ENCODE measurements at regions not wholly inside any gene's neighbourhood (a gene's known extent, or its start where the extent isn't known, plus 50 kb on each side); places are given as distances from the start of the nearest gene placed in this dataset.
A peak's percentile ranks its signal among the peaks of the same experiment; 100 is the strongest.

DNA sequence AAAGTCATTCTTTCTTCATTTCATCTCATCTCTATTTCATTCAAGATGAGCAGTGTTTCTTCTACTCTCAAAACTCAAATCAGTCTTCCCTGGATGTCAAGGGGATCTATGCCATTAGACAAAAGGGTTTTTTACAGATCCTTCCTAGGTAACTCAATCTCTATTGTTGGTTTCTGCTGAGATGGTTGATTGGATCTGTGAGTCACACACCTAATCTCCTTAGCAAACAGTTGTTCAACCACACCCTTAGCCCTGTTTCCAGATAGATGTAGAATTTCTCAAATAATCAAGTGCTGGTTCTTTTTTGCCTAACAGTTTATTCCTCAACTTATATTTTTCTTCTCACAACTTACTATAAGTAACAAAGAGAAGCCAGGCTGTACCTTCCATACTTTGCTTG lies 200.5 kb downstream of the KDR start:
- no peak for DNase-seq (ENCODE audit: low read depth)

DNA sequence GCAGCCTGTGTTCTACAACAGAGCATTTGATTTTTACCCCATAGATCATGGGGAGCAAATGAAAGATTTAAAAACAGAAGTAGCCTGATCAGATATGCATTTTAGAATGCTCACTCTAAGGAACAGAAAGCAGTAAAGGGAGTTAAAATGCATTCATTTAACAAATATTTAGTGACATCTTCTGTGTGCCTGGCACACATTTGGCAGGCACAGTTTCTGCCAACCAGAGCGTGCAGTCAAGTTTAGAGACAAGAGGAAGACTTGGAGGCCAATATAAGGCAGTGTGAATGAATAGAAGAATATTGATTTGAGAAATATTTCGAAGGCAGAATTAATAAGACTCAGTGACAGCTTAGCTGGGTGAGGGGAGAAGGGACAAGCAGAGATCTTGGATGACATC lies 210.1 kb downstream of the KDR start:
- DNase-seq (ENCODE audit: low read depth), result no peak

DNA sequence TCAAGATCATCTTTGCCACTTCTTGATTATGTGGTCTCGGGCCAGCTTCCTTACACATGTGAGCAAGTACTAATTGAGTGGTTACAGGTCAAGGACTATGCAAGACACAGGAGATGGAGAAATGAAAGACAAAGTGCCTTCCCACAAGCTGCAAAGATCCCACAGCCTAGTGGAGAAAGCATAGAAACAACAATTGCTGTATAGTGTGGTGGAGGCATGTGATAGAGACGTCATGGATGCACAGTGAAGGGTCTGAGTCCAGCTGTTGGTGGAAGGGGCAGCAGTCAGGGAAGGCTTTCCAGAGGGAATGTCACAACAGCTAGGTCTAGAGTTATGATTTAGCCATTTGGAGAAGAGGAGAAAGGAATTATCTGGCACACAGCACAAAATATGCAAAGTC lies 210.6 kb downstream of the KDR start:
- no peak for DNase-seq (ENCODE audit: low read depth)

DNA sequence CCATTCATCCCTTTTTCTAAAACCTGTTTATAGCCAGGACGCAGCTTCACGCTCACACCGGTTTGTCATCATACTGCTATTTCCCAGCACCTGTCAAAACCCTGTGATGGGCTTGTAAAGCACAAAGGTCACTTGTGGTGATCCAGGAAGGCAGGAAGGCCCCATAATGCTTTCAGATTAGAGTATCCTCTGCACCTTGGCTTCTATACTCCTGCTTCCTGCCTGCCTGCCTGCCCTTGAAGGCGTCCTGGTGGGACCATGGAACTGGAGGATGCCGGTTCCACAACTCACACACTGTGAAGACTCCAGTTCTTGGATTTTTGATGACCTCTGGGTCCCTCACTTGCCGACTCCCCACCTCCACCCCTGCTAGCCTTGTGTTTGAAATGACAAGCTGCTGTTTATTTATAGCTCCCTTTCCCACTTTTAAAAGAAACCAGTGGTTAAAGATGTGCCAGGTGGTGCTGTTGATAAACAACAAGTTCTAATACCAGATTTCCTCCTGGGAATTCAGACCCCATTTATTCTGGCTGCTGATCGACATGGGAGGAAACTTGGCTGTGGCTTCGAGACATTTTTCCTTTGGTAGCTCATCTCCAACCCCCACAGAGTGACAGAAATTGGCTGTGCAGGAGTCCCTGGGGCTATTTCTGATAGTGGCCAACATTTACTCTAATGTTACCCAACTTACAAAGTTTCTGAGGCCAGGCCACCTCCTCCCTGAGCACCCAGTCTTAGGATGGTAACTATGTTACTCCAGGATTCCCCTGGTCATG lies 211.5 kb downstream of the KDR start:
- peak; percentile 72 for DNase-seq (ENCODE audit: low read depth)

DNA sequence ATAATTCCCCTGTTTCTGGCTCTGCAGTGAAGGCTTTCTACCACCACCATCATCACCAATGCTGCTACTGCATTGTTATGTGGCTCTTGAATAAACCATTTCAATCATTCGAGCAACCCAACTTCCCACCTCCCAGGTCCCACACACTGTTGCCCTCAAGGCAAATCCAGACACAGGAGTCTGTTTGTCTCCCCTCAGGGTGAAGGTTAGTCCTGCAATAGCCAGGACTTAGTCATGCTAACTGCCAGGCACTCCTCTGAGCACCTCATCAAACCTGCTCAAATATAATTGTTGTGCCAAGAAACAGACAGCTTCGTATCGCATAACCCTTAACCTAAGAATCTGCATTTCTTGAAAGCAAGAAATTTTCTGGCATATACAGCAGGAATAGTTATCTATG lies 213.2 kb downstream of the KDR start:
- peak; percentile 74 for DNase-seq (ENCODE audit: low read depth)

DNA sequence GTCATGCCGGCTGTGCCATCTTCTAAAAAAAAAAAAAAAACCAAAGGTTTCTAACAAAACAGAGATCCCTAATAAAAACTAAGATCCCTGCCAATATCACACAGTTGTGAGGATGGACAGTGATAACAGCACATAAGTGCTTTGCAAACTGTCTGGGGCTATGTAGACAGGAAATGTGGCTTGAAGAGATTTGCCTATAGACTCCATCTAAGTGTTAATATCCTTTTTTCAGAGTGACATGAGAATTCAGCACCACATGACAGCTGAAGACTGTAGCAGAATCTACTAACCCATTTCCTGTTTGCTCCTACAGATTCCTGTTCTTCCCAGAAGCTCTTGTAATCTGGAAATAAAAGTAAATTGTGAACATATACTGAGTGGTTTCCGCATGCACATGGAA lies 215.4 kb downstream of the KDR start:
- no peak for DNase-seq (ENCODE audit: low read depth)

DNA sequence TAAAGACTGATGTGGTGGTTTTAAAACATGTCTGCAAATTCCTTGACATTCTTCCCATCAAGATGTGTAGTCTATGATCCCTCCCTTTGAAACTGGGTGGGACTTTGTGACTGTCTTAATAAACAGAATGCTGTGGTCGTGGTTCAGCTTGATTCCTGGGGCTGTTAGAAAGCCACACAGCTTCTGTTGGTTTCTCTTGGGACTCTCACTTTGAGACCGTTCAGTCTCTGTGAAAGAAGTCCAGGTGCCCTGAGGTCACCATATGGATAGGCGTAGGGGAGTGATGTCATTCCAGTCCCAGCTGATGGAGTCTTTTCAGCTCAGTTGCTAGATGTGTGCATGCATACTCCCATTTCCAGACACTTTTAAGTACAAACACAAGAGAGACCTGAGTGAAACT lies 216.6 kb downstream of the KDR start:
- peak; percentile 57 for DNase-seq (ENCODE audit: low read depth)

DNA sequence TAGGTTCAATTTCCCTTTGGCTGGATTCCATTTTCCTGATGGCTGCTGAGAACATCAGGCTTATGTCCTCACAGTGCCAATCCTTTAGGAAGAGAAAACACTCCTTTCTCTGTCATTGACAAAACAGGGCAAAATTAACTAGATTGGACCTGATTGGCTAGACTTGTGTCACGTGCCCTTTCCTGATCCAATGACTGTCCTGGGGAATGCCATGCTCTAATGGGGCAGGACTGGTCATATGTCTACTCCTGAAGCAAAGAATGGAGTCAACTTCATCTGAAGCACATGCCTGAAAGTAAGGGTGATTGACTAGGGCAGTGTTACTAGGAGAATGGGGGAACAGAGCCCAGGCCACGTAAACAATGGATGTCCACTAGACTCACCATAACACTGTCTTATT lies 220.4 kb downstream of the KDR start:
- no peak for DNase-seq (ENCODE audit: low read depth)

DNA sequence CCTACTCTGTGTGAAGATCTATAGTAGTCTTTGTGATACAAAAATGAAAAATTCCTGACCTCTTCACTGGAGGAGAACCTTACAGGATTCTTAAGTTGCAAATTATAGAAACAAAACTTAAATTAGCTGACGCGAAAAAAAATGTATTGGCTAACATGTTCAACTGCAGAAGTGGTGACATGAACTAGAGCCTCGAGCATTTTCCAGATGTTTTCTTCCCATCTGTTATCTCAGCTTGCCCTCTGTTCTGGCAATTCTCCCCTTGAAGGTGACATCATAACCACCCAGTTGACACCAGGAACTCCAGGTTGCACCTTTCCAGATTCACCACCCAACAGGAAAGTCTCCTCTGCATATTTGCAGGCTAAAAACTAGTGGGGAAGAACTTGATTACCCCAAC lies 222.4 kb downstream of the KDR start:
- DNase-seq (ENCODE audit: low read depth), result no peak

DNA sequence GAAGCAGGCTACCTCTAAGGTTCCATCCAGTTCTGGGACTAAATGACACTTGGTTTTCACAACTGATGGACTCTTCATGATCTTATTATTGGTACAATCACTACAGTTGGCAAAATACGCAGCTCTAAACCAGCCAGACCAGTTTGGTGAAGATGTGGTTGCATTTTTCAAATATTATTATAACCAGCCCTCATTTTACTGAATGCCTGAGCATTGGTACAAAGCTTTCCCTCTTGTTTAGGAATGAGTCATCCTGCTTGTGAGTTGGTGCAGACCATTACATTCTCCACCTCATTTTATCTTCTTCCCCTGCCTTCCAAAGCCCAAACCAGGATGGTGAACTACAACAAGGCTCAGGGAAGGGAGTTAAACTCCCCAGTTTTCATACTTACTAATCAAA lies 223.1 kb downstream of the KDR start:
- peak; percentile 71 for DNase-seq (ENCODE audit: low read depth)

DNA sequence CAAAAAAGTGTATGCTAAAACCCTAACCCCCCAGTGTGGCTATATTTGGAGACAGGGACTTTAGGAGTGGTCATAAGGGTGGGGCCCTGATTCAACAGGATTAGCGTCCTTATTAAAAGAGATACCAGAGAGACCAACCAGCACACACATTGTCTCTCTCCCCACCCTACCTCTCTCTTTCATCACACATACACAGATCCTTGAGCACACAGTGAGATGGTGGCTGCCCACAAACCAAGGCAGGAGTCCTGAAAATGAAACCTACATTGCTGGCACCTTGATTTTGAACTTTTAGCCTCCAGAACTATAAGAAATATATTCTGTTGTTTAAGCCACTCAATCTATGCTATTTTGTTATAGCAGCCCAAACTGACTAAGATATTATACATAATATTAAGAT lies 224.2 kb downstream of the KDR start:
- DNase-seq (ENCODE audit: low read depth), result no peak

DNA sequence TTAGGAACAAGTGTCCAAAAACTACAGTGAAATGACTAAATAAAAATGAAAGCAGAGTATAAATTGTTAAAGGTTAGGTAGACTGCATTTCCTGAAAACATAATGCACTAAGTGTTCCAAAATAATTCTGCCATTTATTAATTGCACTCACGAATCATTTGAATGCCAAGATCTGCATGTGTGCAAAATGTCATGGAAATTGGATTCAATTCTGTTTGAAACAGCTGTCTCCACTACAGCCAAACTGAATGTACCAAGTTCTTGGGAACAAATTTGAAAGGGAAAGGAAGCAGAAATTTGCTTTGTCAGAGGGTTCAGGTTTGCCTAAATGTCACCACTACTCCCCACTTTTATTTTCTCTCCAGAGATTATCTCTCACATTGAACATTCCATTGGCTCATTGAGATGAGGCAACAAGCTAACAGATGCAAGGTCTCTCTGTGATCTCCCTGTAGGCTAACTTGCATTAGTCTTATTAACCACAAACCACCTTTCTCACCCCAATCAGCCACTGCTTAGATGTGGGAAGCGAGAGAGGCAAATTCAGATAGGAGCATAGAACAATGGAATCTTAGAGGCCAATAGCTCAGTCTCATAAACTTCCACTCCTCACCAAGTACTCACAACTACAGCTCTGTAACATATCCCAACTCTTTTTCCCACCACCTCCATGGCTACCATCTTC lies 226.6 kb downstream of the KDR start:
- DNase-seq (ENCODE audit: low read depth), result peak; percentile 66

DNA sequence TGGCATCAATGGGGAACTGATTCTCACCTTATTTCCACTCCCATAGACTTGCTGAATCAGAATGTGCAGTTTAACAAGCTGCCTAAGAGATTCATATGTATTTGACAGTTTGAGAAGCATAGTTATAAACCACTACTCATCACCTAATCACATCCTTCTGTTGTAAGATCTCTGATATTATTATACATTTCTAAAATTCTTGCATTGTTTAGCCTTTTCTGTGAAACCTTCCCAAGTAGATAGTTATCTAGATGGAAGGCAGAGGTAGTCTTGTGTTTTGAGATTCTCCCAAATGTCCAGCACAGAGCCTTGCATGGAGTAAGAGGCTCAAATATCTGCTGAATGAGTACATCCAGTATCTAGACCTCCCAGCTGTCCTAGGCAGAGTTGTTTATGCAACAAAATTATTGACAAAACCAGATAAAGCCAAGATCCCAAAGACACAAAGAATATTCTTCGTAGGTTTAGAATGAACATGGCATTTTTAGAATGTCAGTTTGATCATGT lies 227.3 kb downstream of the KDR start:
- DNase-seq (ENCODE audit: low read depth), result no peak

DNA sequence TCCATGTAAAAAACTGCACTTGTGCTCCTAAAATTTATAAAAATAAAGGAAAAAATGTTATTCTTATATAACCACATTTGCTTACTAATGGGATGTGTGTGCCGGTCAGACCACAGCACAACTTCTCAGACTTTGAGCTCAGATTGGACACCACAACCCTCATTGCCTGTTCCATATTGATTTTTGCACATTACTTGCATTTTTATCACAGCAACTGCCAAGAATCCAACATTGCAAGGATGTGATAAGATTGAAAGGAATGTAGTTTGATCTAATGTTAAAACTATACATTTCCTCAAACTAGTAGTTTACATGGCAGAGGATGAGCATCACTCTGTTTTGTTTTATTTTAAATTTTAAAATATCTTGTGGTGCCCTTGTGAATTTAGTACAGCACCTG lies 227.8 kb downstream of the KDR start:
- no peak for DNase-seq (ENCODE audit: low read depth)

DNA sequence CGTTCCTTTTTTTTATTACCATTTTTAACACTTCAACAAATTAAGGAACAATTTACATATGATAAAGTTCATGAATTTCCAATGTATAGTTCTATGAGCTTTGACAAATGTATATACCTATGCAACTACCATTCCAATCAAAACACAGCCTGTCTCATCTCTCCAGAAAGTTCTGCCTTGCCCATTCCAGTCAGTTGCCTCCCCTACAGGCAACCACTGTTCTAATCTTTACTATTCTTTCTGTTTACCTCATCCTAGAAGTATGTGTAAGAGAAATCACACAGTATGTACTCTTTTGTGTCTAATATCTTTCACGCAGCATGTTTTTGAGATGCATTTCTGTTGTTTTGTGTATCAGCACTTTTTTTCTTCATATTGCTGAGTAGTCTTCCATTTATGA lies 224.9 kb downstream of the KIT start:
- DNase-seq (ENCODE audit: low read depth), result no peak

DNA sequence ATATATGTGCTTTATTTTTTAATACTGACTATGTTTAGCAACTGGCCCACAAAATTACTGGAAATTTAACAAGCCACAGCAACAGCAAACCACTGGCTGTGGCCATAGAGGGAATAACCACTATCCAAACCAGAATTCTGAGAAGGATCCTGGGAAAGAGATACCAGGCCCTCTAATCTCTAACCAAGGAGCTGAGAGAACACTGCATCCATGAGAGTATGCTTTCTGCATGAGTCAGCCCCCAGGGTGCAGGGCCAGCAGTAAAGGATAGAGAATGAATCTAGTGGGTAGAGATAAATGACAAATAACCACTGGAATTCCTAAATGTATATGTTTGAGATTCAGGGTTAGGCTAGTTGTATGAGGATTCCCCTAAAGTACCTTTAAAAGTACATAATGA lies 221.8 kb downstream of the KIT start:
- peak; percentile 69 for DNase-seq (ENCODE audit: low read depth)

DNA sequence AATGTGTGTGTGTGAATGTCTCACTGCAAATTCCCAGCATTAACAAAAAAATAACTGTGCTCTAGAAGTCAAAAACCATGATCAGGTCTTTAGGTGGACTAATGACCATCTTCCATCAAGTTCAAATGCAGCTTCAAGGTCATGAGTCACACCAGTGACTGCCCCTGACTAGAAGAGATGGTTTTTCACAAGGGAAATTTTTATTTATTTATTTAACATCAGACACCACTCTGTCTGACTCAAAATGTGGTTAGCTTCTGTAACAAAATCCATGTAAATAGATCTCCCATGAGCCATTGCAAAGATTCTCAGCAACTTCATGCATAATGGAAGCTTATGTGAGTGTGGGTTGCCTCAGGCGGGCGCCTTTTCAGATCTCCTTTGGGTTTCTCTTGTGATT lies 219.2 kb downstream of the KIT start:
- DNase-seq (ENCODE audit: low read depth), result peak; percentile 90

DNA sequence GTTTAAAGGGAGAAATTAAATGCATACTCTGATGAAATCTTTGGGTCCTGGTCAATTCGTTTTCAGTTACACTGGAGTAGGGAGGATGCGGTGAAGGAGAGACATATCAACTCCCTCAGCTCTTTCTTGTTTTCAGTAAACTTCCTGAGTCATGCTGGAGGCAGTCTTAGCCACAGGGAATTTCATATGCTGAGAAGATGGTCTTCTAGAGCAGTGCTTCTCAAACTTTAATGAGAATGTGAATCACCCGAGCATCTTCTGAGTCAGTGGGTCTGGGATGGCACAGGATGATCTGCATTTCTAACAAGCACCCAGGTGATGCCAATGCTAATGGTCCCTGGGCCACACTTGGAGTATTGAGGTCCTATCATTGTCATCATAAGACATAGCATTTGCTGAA lies 214.5 kb downstream of the KIT start:
- DNase-seq (ENCODE audit: low read depth), result peak; percentile 78

DNA sequence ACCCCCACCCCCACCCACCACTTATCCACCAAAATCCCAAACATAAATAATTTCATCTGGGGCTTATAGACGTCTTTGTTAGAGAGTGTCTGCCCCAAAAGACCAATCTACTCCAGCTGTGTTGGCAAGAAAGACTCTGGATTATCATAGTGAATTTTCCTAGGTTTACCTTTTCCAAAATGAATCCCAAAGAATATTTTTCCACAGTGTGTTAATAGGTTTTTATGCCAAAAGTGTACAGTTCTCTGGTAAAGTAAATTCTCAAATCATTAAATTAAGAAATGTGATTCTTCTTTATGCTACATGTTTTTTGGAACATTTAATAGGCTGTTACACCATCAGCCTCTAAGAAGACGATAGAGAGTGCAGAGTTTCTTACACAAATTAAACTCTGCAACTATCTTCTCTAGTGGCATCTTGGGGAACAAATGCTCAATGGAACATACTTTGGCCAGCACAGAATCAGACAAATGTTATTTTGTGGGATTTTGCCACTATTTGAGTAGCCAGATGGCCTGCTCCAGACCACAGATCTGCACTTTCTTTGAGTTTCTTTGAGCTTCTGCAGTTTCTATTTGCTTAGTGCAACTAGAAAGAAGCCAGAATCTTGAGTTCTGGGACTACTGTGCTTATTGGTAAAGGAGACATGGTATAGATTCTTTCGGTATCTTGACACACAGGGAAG lies 206.0 kb downstream of the KIT start:
- no peak for DNase-seq (ENCODE audit: low read depth)

DNA sequence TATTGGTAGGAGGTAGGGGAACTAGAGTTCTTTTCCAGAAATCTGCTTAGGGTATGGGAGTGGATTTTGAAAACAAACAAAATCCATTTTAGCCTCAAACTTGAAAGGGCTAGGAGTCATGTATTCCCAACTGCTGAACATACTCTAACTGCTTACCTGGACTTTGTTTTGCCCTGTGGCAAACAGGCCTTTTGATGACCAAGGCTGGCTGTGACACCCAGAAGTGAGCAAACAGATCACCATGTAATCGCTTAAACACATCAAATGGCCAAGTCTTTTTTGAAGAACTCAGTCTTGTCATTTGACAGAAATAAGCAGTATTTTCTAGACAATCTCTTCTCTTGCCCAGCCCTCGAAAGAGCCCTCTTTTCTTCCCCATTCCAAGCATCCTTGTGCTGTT lies 203.4 kb downstream of the KIT start:
- DNase-seq (ENCODE audit: low read depth), result no peak

DNA sequence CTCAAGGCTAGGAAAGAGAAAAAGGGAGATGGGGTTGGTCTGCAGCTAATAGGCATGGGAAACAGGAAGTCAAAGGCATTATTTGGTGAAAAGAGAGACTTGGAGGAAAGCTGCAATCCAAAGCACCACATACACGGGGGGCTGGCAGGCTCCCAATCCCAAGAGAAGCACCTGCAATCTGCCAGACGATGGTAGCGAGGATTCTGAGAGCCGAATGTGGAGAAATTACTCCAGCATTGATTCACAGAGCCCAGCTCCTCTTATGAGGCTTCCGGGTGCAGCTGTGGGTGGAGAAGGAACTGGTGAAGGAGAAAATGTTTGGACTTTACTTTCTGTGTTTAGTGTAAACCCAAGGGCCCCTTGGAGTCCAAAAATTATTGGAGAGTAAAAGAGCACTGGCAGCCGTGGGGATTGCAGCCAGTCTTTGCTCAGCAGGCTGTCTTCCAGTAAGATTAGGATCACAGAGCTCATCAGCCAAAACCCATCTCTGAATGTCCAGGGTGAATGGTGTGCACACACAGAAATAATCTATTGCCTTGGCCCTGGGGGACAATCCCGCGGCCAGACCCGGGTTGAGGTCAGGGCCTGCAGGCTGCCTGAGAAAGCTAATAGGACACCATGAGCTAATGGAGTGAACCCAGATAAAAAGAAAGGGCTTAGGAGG lies 197.6 kb downstream of the KIT start:
- DNase-seq (ENCODE audit: low read depth), result no peak

DNA sequence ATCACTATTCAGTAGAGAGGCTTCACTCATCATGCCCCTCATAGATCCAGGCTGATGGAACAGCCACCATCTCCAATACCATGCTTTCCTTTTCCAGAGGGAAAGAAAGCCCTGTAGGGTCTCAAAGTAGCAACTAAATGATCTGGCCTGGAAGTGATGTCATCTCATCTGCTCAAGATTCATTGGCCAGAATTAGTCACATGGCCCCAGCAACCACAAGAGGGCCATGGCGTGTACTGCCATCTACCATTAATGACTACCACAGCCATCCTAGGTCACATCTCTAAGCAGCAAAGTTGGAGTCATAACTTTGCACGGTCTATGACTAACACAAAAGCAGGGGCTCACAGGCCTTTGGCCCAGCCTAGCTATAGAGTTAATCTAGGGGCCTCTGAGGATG lies 194.8 kb downstream of the KIT start:
- no peak for DNase-seq (ENCODE audit: low read depth)
